CD14-positive monocyte (primary cell): ENCODE measurements at regions not wholly inside any gene's neighbourhood (a gene's known extent, or its start where the extent isn't known, plus 50 kb on each side); places are given as distances from the start of the nearest gene placed in this dataset.

Source experiments
- DNase-seq, 3 donors: peaks; one replicate each; pipeline ENCODE4 v3.0.0-alpha.2; 2011 to 2022
- H2AFZ ChIP-seq: 2 replicates; pipeline ENCODE4 v1.6.0; 2012; ENCODE audit warnings: mild to moderate bottlenecking, low read depth, low read length, inconsistent platforms; ENCODE audit not compliant: insufficient read depth, poor library complexity, severe bottlenecking
- H3K27ac ChIP-seq, 2 donors: 1 replicate in 1 of 2; 2 replicates in 1 of 2; pipeline ENCODE4 v1.5.1; 2012 to 2013; ENCODE audit warnings: low read length in 2 of 2, control low read depth in 1 of 2, inconsistent platforms in 1 of 2, low read depth in 1 of 2, mild to moderate bottlenecking in 1 of 2
- H3K27me3 ChIP-seq, 2 donors: one replicate each; pipeline versions ENCODE4 v1.6.0 to v1.6.1; 2011 to 2013; ENCODE audit warnings: low read length in 2 of 2; ENCODE audit not compliant: control insufficient read depth in 2 of 2, insufficient read depth in 2 of 2
- H3K36me3 ChIP-seq, 2 donors: replicated peaks in 1 of 2; 1 replicate in 1 of 2; 2 replicates in 1 of 2; pipeline versions ENCODE4 v1.5.1 to v1.6.1; 2012 to 2013; ENCODE audit warnings: low read length in 2 of 2, control low read depth in 1 of 2, inconsistent platforms in 1 of 2, mild to moderate bottlenecking in 1 of 2; ENCODE audit not compliant: insufficient read depth in 2 of 2, control insufficient read depth in 1 of 2
- H3K4me1 ChIP-seq, 2 donors: 1 replicate in 1 of 2; 2 replicates in 1 of 2; pipeline versions ENCODE4 v1.5.1 to v1.6.1; 2012 to 2013; ENCODE audit warnings: low read length in 2 of 2, control low read depth in 1 of 2, inconsistent platforms in 1 of 2, mild to moderate bottlenecking in 1 of 2, moderate library complexity in 1 of 2; ENCODE audit not compliant: insufficient read depth in 2 of 2, control insufficient read depth in 1 of 2
- H3K4me2 ChIP-seq: replicated peaks from 2 replicates; pipeline ENCODE3; 2012; ENCODE audit warnings: low read length, moderate library complexity, mild to moderate bottlenecking; ENCODE audit not compliant: poor library complexity, severe bottlenecking; ENCODE audit errors: extremely low read depth
- H3K4me3 ChIP-seq, 3 experiments: fragments of 200-600 bp in 1 of 3; sonication (generic) in 1 of 3; replicated peaks in 1 of 3; 1 replicate in 2 of 3; 2 replicates in 1 of 3; pipeline ENCODE4 v1.5.1; 2011 to 2013; ENCODE audit warnings: low read length in 3 of 3, mild to moderate bottlenecking in 3 of 3, control low read depth in 2 of 3, low read depth in 2 of 3, inconsistent platforms in 1 of 3, moderate library complexity in 1 of 3
- H3K79me2 ChIP-seq: 2 replicates; pipeline ENCODE4 v1.6.0; 2012; ENCODE audit warnings: mild to moderate bottlenecking, control low read depth, inconsistent platforms, low read length, moderate library complexity; ENCODE audit not compliant: insufficient read depth
- H3K9ac ChIP-seq: 2 replicates; pipeline ENCODE4 v1.6.0; 2017; ENCODE audit warnings: low read length, mild to moderate bottlenecking; ENCODE audit not compliant: insufficient read depth, poor library complexity, severe bottlenecking
- H3K9me3 ChIP-seq, 2 donors: replicated peaks in 1 of 2; 1 replicate in 1 of 2; 2 replicates in 1 of 2; pipeline versions ENCODE4 v1.5.1 to v1.6.1; 2012 to 2013; ENCODE audit warnings: low read length in 2 of 2, control low read depth in 1 of 2; ENCODE audit not compliant: control insufficient read depth in 1 of 2, insufficient read depth in 1 of 2
- H4K20me1 ChIP-seq: 2 replicates; pipeline ENCODE4 v1.6.0; 2012; ENCODE audit warnings: mild to moderate bottlenecking, low read length, control low read depth, moderate library complexity; ENCODE audit not compliant: insufficient read depth
- H3K27ac Mint-ChIP-seq, 7 donors: one replicate each; pipeline ENCODE4 v1.8.0; 2020; ENCODE audit warnings: mild to moderate bottlenecking in 7 of 7, mixed read lengths in 7 of 7, moderate library complexity in 6 of 7, inconsistent platforms in 2 of 7
- H3K27me3 Mint-ChIP-seq, 3 donors: one replicate each; pipeline ENCODE4 v1.8.0; 2021 to 2022; ENCODE audit warnings: low read depth in 3 of 3, mild to moderate bottlenecking in 3 of 3, mixed read lengths in 3 of 3, moderate library complexity in 3 of 3, inconsistent platforms in 1 of 3
- H3K36me3 Mint-ChIP-seq, 2 donors: one replicate each; pipeline ENCODE4 v1.8.0; 2020; ENCODE audit warnings: mixed read lengths in 2 of 2, inconsistent platforms in 1 of 2, mild to moderate bottlenecking in 1 of 2
- H3K4me1 Mint-ChIP-seq: one replicate; pipeline ENCODE4 v1.8.0; 2020; ENCODE audit warnings: mild to moderate bottlenecking, mixed read lengths
- H3K4me3 Mint-ChIP-seq, 2 donors: one replicate each; pipeline ENCODE4 v1.8.0; 2020; ENCODE audit warnings: mild to moderate bottlenecking in 2 of 2, mixed read lengths in 2 of 2, moderate library complexity in 1 of 2
- H3K9me3 Mint-ChIP-seq, 7 donors: one replicate each; pipeline ENCODE4 v1.8.0; 2020 to 2022; ENCODE audit warnings: mixed read lengths in 7 of 7, mild to moderate bottlenecking in 6 of 7, moderate library complexity in 6 of 7, inconsistent platforms in 2 of 7
- WGBS: methylation state at CpG from one replicate; pipeline ENCODE4 v1.1.5; 2013; ENCODE audit warnings: missing lambda C conversion rate; ENCODE audit not compliant: insufficient coverage; 5-methylcytosine and 5-hydroxymethylcytosine counted together
- intact Hi-C, 2 donors: fragments of 100-400 bp; cut with micrococcal nuclease; formaldehyde crosslinking; loops; one replicate each; pipeline versions ENCODE4 v1.15.0 to v1.15.1; 2023
- TF ChIP-seq, protein P1 (sequence below): fragments of 200-600 bp; IDR thresholded peaks from one replicate; pipeline ENCODE4 v1.8.0; 2022; ENCODE audit warnings: antibody characterized with exemption, mild to moderate bottlenecking

DNA sequence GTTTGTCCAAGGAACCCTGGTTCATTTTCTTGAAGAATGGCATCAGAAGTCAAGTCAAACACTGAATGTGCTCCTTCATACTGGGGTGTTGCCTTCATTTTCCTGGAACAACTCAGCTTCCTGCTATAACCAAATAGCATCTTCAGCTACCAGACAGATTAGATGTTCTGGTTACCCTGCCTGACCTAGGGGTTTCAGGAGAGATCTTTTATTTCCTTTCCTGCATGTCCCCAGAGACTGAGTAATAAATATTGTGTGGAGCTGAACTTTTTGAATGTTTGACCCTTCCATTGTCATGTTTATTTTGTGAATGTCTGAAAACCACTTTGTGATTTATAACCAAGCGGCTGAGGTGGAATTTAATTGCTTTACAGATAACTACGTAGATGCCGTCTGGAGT lies 147.1 kb downstream of the IRX1 start:
- WGBS: 90% methylated on average over 3 of the region's 3 CpGs
- Histone ChIP-seq H3K79me2 (no peaks in the 10 kb centered on the region), H3K4me1 (no peaks in the 10 kb centered on the region), H3K4me3 (no peak overlapping the region), H3K27ac (no peak overlapping the region), H3K9me3 (peaks cover 8 to 16% of the 10 kb centered on the region in 2 donors), H3K4me2 (no peak overlapping the region), H3K36me3 (no peaks in the 10 kb centered on the region), H3K27me3 (no peaks in the 10 kb centered on the region), H2AFZ (no peak overlapping the region), H4K20me1 (no peaks in the 10 kb centered on the region), H3K9ac (no peak overlapping the region)
- Mint-ChIP-seq H3K36me3 (no peaks in the 10 kb centered on the region), H3K27me3 (peaks cover 0 to 2% (median 0%) of the 10 kb centered on the region in 3 donors), H3K27ac (no peak overlapping the region), H3K9me3 (peaks cover 3 to 19% (median 11%) of the 10 kb centered on the region in 7 donors), H3K4me3 (no peak overlapping the region), H3K4me1 (no peaks in the 10 kb centered on the region)
- no peak for DNase-seq
- intact Hi-C loops: no loop called here
- TF ChIP-seq, protein P1, sequence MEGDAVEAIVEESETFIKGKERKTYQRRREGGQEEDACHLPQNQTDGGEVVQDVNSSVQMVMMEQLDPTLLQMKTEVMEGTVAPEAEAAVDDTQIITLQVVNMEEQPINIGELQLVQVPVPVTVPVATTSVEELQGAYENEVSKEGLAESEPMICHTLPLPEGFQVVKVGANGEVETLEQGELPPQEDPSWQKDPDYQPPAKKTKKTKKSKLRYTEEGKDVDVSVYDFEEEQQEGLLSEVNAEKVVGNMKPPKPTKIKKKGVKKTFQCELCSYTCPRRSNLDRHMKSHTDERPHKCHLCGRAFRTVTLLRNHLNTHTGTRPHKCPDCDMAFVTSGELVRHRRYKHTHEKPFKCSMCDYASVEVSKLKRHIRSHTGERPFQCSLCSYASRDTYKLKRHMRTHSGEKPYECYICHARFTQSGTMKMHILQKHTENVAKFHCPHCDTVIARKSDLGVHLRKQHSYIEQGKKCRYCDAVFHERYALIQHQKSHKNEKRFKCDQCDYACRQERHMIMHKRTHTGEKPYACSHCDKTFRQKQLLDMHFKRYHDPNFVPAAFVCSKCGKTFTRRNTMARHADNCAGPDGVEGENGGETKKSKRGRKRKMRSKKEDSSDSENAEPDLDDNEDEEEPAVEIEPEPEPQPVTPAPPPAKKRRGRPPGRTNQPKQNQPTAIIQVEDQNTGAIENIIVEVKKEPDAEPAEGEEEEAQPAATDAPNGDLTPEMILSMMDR: no peak

- no peak overlapping the region for H3K4me2 ChIP-seq
- no peaks in the 10 kb centered on the region for H3K27me3 Mint-ChIP-seq
- TF ChIP-seq, protein P1: no peak
- 100% methylated on average over 1 of the region's 2 CpGs for WGBS
- peaks cover 9 to 27% of the 10 kb centered on the region in 2 donors for H3K9me3 ChIP-seq
- no peak overlapping the region for H2AFZ ChIP-seq
- no peaks in the 10 kb centered on the region for H3K27me3 ChIP-seq
- intact Hi-C loops: no loop called here
- peaks cover 4 to 21% (median 18%) of the 10 kb centered on the region in 7 donors for H3K9me3 Mint-ChIP-seq
- H3K4me3 Mint-ChIP-seq: no peak overlapping the region
- no peaks in the 10 kb centered on the region for H3K36me3 ChIP-seq
- no peak overlapping the region for H3K27ac ChIP-seq
- H3K36me3 Mint-ChIP-seq: no peaks in the 10 kb centered on the region
- no peaks in the 10 kb centered on the region for H3K4me1 Mint-ChIP-seq
- no peak overlapping the region for H3K27ac Mint-ChIP-seq
- H3K9ac ChIP-seq: no peak overlapping the region
- no peaks in the 10 kb centered on the region for H3K79me2 ChIP-seq
- no peak overlapping the region for H3K4me3 ChIP-seq
- DNase-seq: no peak
- H4K20me1 ChIP-seq: no peaks in the 10 kb centered on the region
- no peaks in the 10 kb centered on the region for H3K4me1 ChIP-seq
Observed at GRCh38 chr5:3751846-3752245, 156.2 kb downstream of the IRX1 start.
